Mesendoderm (in vitro differentiated cells): ENCODE measurements at regions not wholly inside any gene's neighbourhood (a gene's known extent, or its start where the extent isn't known, plus 50 kb on each side); places are given as distances from the start of the nearest gene placed in this dataset.

ENCODE experiments used
- DNase-seq: peaks from one replicate; pipeline ENCODE4 v3.0.0; 2013
- H2AK5ac ChIP-seq: 2 replicates; pipeline ENCODE4 v1.6.1; 2013; ENCODE audit warnings: low read length, inconsistent platforms
- H2BK120ac ChIP-seq: 2 replicates; pipeline ENCODE4 v1.6.1; 2013; ENCODE audit warnings: low read depth, mild to moderate bottlenecking, low read length, moderate library complexity, mixed read lengths
- H2BK15ac ChIP-seq: replicated peaks from 2 replicates; pipeline ENCODE4 v1.6.1; 2013; ENCODE audit warnings: low read depth, mild to moderate bottlenecking, moderate library complexity
- H2BK5ac ChIP-seq: 2 replicates; pipeline ENCODE4 v1.6.1; 2013; ENCODE audit warnings: low read length, inconsistent platforms
- H3K18ac ChIP-seq: 2 replicates; pipeline ENCODE4 v1.6.1; 2013; ENCODE audit warnings: mild to moderate bottlenecking, low read length, mixed read lengths
- H3K23ac ChIP-seq: one replicate; pipeline ENCODE4 v1.6.1; 2013; ENCODE audit warnings: low read length
- H3K27ac ChIP-seq: 2 replicates; pipeline ENCODE4 v1.5.1; 2013; ENCODE audit warnings: low read depth, mild to moderate bottlenecking, inconsistent platforms, low read length, moderate library complexity
- H3K27me3 ChIP-seq: 2 replicates; pipeline ENCODE4 v1.6.1; 2013; ENCODE audit warnings: low read length, control low read depth, mild to moderate bottlenecking, inconsistent platforms; ENCODE audit not compliant: insufficient read depth, poor library complexity
- H3K36me3 ChIP-seq: 2 replicates; pipeline ENCODE4 v1.6.1; 2013; ENCODE audit warnings: low read length, inconsistent platforms; ENCODE audit not compliant: control insufficient read depth, insufficient read depth
- H3K4ac ChIP-seq: one replicate; pipeline ENCODE4 v1.6.1; 2013; ENCODE audit warnings: low read depth, mild to moderate bottlenecking, low read length, moderate library complexity
- H3K4me1 ChIP-seq: 2 replicates; pipeline ENCODE4 v1.6.1; 2013; ENCODE audit warnings: low read depth, low read length, inconsistent platforms; ENCODE audit not compliant: control insufficient read depth
- H3K4me2 ChIP-seq: 2 replicates; pipeline ENCODE4 v1.6.1; 2013; ENCODE audit warnings: low read length
- H3K4me3 ChIP-seq: 2 replicates; pipeline ENCODE4 v1.5.1; 2013; ENCODE audit warnings: mild to moderate bottlenecking, low read length
- H3K56ac ChIP-seq: one replicate; pipeline ENCODE4 v1.6.1; 2013; ENCODE audit warnings: low read length
- H3K79me1 ChIP-seq: 2 replicates; pipeline ENCODE4 v1.6.1; 2013; ENCODE audit warnings: low read length, inconsistent platforms
- H3K79me2 ChIP-seq: 2 replicates; pipeline ENCODE4 v1.6.1; 2013; ENCODE audit warnings: mild to moderate bottlenecking, low read length; ENCODE audit not compliant: control insufficient read depth, insufficient read depth
- H3K9ac ChIP-seq: 2 replicates; pipeline ENCODE4 v1.6.1; 2013; ENCODE audit warnings: low read length, inconsistent platforms
- H4K5ac ChIP-seq: one replicate; pipeline ENCODE4 v1.6.1; 2013; ENCODE audit warnings: low read length
- H4K8ac ChIP-seq: one replicate; pipeline ENCODE4 v1.6.1; 2013; ENCODE audit warnings: low read depth, mild to moderate bottlenecking, control low read depth, low read length, moderate library complexity
- WGBS: extraction: QIAGEN DNeasy Blood & Tissue Kit; methylation state at CpG from one replicate; pipeline ENCODE4 v1.1.7; 2013; ENCODE audit warnings: low lambda C conversion rate, missing lambda C conversion rate; ENCODE audit not compliant: insufficient coverage; ENCODE audit errors: extremely low coverage; 5-methylcytosine and 5-hydroxymethylcytosine counted together

GRCh38 chr1:90488451-90488850, 228.7 kb downstream of the BARHL2 start:
- no peak overlapping the region for H3K56ac ChIP-seq
- no peak for DNase-seq
- no peak overlapping the region for H3K18ac ChIP-seq
- H4K5ac ChIP-seq: no peak overlapping the region
- H2BK15ac ChIP-seq: no peak overlapping the region
- no peak overlapping the region for H2BK5ac ChIP-seq
- H4K8ac ChIP-seq: no peak overlapping the region
- H3K4me3 ChIP-seq: no peak overlapping the region
- no peaks in the 10 kb centered on the region for H3K4me1 ChIP-seq
- no peak overlapping the region for H3K27ac ChIP-seq
- H3K79me1 ChIP-seq: no peaks in the 10 kb centered on the region
- no peak overlapping the region for H2AK5ac ChIP-seq
- no peaks in the 10 kb centered on the region for H3K36me3 ChIP-seq
- H3K79me2 ChIP-seq: no peaks in the 10 kb centered on the region
- no peak overlapping the region for H3K4ac ChIP-seq
- H3K23ac ChIP-seq: no peak overlapping the region
- H3K9ac ChIP-seq: no peak overlapping the region
- no peak overlapping the region for H2BK120ac ChIP-seq
- WGBS: no CpG with 5 or more reads among the region's 5 CpGs
- no peak overlapping the region for H3K4me2 ChIP-seq
- H3K27me3 ChIP-seq: no peaks in the 10 kb centered on the region

GRCh38 chr1:90486996-90487395, 230.1 kb downstream of the BARHL2 start:
- H3K36me3 ChIP-seq: no peaks in the 10 kb centered on the region
- no peak overlapping the region for H2BK5ac ChIP-seq
- H3K79me1 ChIP-seq: no peaks in the 10 kb centered on the region
- no peak overlapping the region for H3K56ac ChIP-seq
- no peak overlapping the region for H3K27ac ChIP-seq
- no peak overlapping the region for H4K8ac ChIP-seq
- no peak overlapping the region for H3K4ac ChIP-seq
- no peak overlapping the region for H3K9ac ChIP-seq
- no peak overlapping the region for H4K5ac ChIP-seq
- no peak for DNase-seq
- no peaks in the 10 kb centered on the region for H3K79me2 ChIP-seq
- H2BK120ac ChIP-seq: no peak overlapping the region
- H2AK5ac ChIP-seq: no peak overlapping the region
- H3K18ac ChIP-seq: no peak overlapping the region
- no CpG with 5 or more reads among the region's 3 CpGs for WGBS
- no peak overlapping the region for H3K4me2 ChIP-seq
- no peak overlapping the region for H3K4me3 ChIP-seq
- H3K23ac ChIP-seq: no peak overlapping the region
- no peak overlapping the region for H2BK15ac ChIP-seq
- H3K27me3 ChIP-seq: no peaks in the 10 kb centered on the region
- no peaks in the 10 kb centered on the region for H3K4me1 ChIP-seq

- Histone ChIP-seq H3K27me3 (no peaks in the 10 kb centered on the region), H3K4me3 (no peak overlapping the region), H4K8ac (no peak overlapping the region), H3K56ac (no peak overlapping the region), H3K23ac (no peak overlapping the region), H3K4ac (no peak overlapping the region), H3K18ac (no peak overlapping the region), H2BK15ac (no peak overlapping the region), H3K36me3 (no peaks in the 10 kb centered on the region), H3K9ac (no peak overlapping the region), H3K79me2 (no peaks in the 10 kb centered on the region), H2AK5ac (no peak overlapping the region), H3K4me2 (no peak overlapping the region), H2BK120ac (no peak overlapping the region), H3K27ac (no peak overlapping the region), H3K4me1 (no peaks in the 10 kb centered on the region), H4K5ac (no peak overlapping the region), H3K79me1 (no peaks in the 10 kb centered on the region), H2BK5ac (no peak overlapping the region)
- no CpG with 5 or more reads among the region's 1 CpG for WGBS
- no peak for DNase-seq
Observed at GRCh38 chr1:90486134-90486824, 230.8 kb downstream of the BARHL2 start.

GRCh38 chr1:90480271-90480835, 236.7 kb downstream of the BARHL2 start:
- Histone ChIP-seq H3K18ac (no peak overlapping the region), H3K79me1 (no peaks in the 10 kb centered on the region), H3K79me2 (no peaks in the 10 kb centered on the region)

GRCh38 chr1:90476994-90477393, 240.1 kb downstream of the BARHL2 start:
- Histone ChIP-seq H3K9ac (no peak overlapping the region), H3K27me3 (no peaks in the 10 kb centered on the region), H3K56ac (no peak overlapping the region), H3K4me1 (no peaks in the 10 kb centered on the region), H3K27ac (no peak overlapping the region), H3K23ac (no peak overlapping the region), H3K4me2 (no peak overlapping the region), H3K18ac (no peak overlapping the region), H2BK5ac (no peak overlapping the region), H2BK15ac (no peak overlapping the region), H4K8ac (no peak overlapping the region), H3K36me3 (no peaks in the 10 kb centered on the region), H3K79me2 (no peaks in the 10 kb centered on the region), H2AK5ac (no peak overlapping the region), H3K4ac (no peak overlapping the region), H3K79me1 (no peaks in the 10 kb centered on the region), H4K5ac (no peak overlapping the region), H3K4me3 (no peak overlapping the region), H2BK120ac (no peak overlapping the region)
- DNase-seq: no peak
- WGBS: no CpG with 5 or more reads among the region's 3 CpGs

More at GRCh38 chr1:90480271-90480835, 236.7 kb downstream of the BARHL2 start:
- H3K23ac ChIP-seq: no peak overlapping the region
- no peak overlapping the region for H3K27ac ChIP-seq
- H3K4me1 ChIP-seq: no peaks in the 10 kb centered on the region
- H3K36me3 ChIP-seq: no peaks in the 10 kb centered on the region
- H4K8ac ChIP-seq: no peak overlapping the region
- H2AK5ac ChIP-seq: no peak overlapping the region
- no peak overlapping the region for H3K4ac ChIP-seq
- H3K4me3 ChIP-seq: no peak overlapping the region
- H2BK120ac ChIP-seq: no peak overlapping the region
- no peak overlapping the region for H3K4me2 ChIP-seq
- no peak overlapping the region for H2BK5ac ChIP-seq
- H3K56ac ChIP-seq: no peak overlapping the region
- H2BK15ac ChIP-seq: no peak overlapping the region
- DNase-seq: no peak
- no peaks in the 10 kb centered on the region for H3K27me3 ChIP-seq
- no peak overlapping the region for H4K5ac ChIP-seq
- WGBS: no CpG with 5 or more reads among the region's 1 CpG
- no peak overlapping the region for H3K9ac ChIP-seq

GRCh38 chr1:90476411-90476810, 240.7 kb downstream of the BARHL2 start:
- H4K5ac ChIP-seq: no peak overlapping the region
- WGBS: no CpG with 5 or more reads among the region's 1 CpG
- H3K27ac ChIP-seq: no peak overlapping the region
- H2BK120ac ChIP-seq: no peak overlapping the region
- no peak overlapping the region for H3K56ac ChIP-seq
- H3K27me3 ChIP-seq: no peaks in the 10 kb centered on the region
- H4K8ac ChIP-seq: no peak overlapping the region
- H3K18ac ChIP-seq: no peak overlapping the region
- H2AK5ac ChIP-seq: no peak overlapping the region
- no peaks in the 10 kb centered on the region for H3K36me3 ChIP-seq
- no peak overlapping the region for H3K9ac ChIP-seq
- no peak overlapping the region for H3K23ac ChIP-seq
- no peak for DNase-seq
- no peaks in the 10 kb centered on the region for H3K4me1 ChIP-seq
- H3K79me1 ChIP-seq: no peaks in the 10 kb centered on the region
- no peak overlapping the region for H3K4ac ChIP-seq
- H3K4me3 ChIP-seq: no peak overlapping the region
- H2BK5ac ChIP-seq: no peak overlapping the region
- H3K79me2 ChIP-seq: no peaks in the 10 kb centered on the region
- H3K4me2 ChIP-seq: no peak overlapping the region
- H2BK15ac ChIP-seq: no peak overlapping the region
